PC-9 (cell line): ENCODE measurements at regions not wholly inside any gene's neighbourhood (a gene's known extent, or its start where the extent isn't known, plus 50 kb on each side); places are given as distances from the start of the nearest gene placed in this dataset.

ENCODE experiments used
- BruUV-seq: library from RNA; stranded (reverse); fragments of 400-500 nt; replicated peaks from 2 replicates; lab custom pipeline; 2021; lab: Mats Ljungman, UMichigan
- CTCF ChIA-PET: fragments of 300-600 bp; sonication (Branson Sonifier 250); formaldehyde crosslinking; loops from one replicate; lab custom pipeline; 2022; ENCODE audit warnings: antibody characterized with exemption; lab: Charles Lee
- POLR2A ChIA-PET: fragments of 300-600 bp; sonication (Branson Sonifier 250); formaldehyde crosslinking; loops from one replicate; lab custom pipeline; 2022; ENCODE audit warnings: antibody characterized with exemption; ENCODE audit not compliant: unreplicated experiment; lab: Charles Lee
- DNase-seq, 2 experiments: peaks; one replicate each; pipeline versions ENCODE4 v3.0.0 to v3.0.0-alpha.2; 2015 to 2022; ENCODE audit warnings: mixed read lengths in 1 of 2
- H2AFZ ChIP-seq: fragments of 200-600 bp; sonication (generic); 2 replicates; pipeline ENCODE4 v1.8.1; 2017; ENCODE audit warnings: antibody characterized with exemption
- H3F3A ChIP-seq: fragments of 200-600 bp; sonication (generic); 2 replicates; pipeline ENCODE4 v1.8.1; 2017; ENCODE audit warnings: antibody characterized with exemption, mild to moderate bottlenecking, low read depth; ENCODE audit not compliant: insufficient read depth
- H3K27ac ChIP-seq: fragments of 200-600 bp; sonication (generic); 2 replicates; pipeline ENCODE4 v1.6.1; 2016; ENCODE audit warnings: mixed run types
- H3K27me3 ChIP-seq: fragments of 200-600 bp; sonication (generic); 2 replicates; pipeline ENCODE4 v1.6.1; 2016; ENCODE audit warnings: low read depth, mixed run types; ENCODE audit not compliant: insufficient read depth
- H3K36me3 ChIP-seq: fragments of 200-600 bp; sonication (generic); 2 replicates; pipeline ENCODE4 v1.6.1; 2016; ENCODE audit warnings: low read depth, mixed run types
- H3K4me1 ChIP-seq: fragments of 200-600 bp; sonication (generic); replicated peaks from 2 replicates; pipeline ENCODE4 v1.6.1; 2016; ENCODE audit warnings: mixed run types; ENCODE audit not compliant: insufficient read depth
- H3K4me2 ChIP-seq: fragments of 200-600 bp; sonication (generic); 2 replicates; pipeline ENCODE4 v1.6.1; 2017; ENCODE audit warnings: mixed run types
- H3K4me3 ChIP-seq: fragments of 200-600 bp; sonication (generic); 2 replicates; pipeline ENCODE4 v1.6.1; 2016; ENCODE audit warnings: mixed run types
- H3K79me2 ChIP-seq: fragments of 200-600 bp; sonication (generic); 2 replicates; pipeline ENCODE4 v1.6.1; 2017; ENCODE audit warnings: low read depth, mixed run types
- H3K9me2 ChIP-seq: fragments of 200-600 bp; sonication (generic); 2 replicates; pipeline ENCODE4 v1.8.1; 2017; ENCODE audit warnings: mild to moderate bottlenecking; ENCODE audit not compliant: insufficient read depth
- H3K9me3 ChIP-seq: fragments of 200-600 bp; sonication (generic); 2 replicates; pipeline ENCODE4 v1.8.1; 2016; ENCODE audit warnings: low read depth; ENCODE audit not compliant: insufficient read depth
- H4K20me1 ChIP-seq: fragments of 200-600 bp; sonication (generic); 2 replicates; pipeline ENCODE4 v1.8.1; 2017; ENCODE audit not compliant: insufficient read depth
- CTCF ChIP-seq: fragments of 200-600 bp; sonication (generic); conservative IDR thresholded peaks from 2 replicates; pipeline ENCODE4 v1.6.1; 2017; ENCODE audit warnings: mixed run types, antibody characterized with exemption, mild to moderate bottlenecking, moderate library complexity
- EZH2 ChIP-seq: fragments of 200-600 bp; sonication (generic); IDR thresholded peaks from 2 replicates; pipeline ENCODE4 v1.8.0; 2017; ENCODE audit warnings: antibody characterized with exemption, low read depth
- intact Hi-C: fragments of 100-400 bp; cut with micrococcal nuclease; formaldehyde crosslinking; loops from one replicate; pipeline ENCODE4 v1.10.0; 2022; ENCODE audit not compliant: unreplicated experiment

- H2AFZ ChIP-seq: no peak overlapping the region
- POLR2A ChIA-PET: no interaction called here
- no peaks in the 10 kb centered on the region for H4K20me1 ChIP-seq
- intact Hi-C loops: no loop called here
- H3F3A ChIP-seq: no peaks in the 10 kb centered on the region
- H3K4me2 ChIP-seq: no peak overlapping the region
- CTCF ChIA-PET: no interaction called here
- no peaks in the 10 kb centered on the region for H3K79me2 ChIP-seq
- H3K4me3 ChIP-seq: no peak overlapping the region
- no peaks in the 10 kb centered on the region for H3K9me2 ChIP-seq
- no peaks in the 10 kb centered on the region for H3K9me3 ChIP-seq
- DNase-seq: no peak
- TF ChIP-seq EZH2 (no peak), CTCF (no peak)
- BruUV-seq: no TSS peak
- H3K27me3 ChIP-seq: no peaks in the 10 kb centered on the region
- no peaks in the 10 kb centered on the region for H3K36me3 ChIP-seq
- H3K27ac ChIP-seq: no peak overlapping the region
- no peaks in the 10 kb centered on the region for H3K4me1 ChIP-seq
These were observed 161.5 kb upstream of the MCTP2 start for GRCh38 chr15:94069844-94070243.

DNA sequence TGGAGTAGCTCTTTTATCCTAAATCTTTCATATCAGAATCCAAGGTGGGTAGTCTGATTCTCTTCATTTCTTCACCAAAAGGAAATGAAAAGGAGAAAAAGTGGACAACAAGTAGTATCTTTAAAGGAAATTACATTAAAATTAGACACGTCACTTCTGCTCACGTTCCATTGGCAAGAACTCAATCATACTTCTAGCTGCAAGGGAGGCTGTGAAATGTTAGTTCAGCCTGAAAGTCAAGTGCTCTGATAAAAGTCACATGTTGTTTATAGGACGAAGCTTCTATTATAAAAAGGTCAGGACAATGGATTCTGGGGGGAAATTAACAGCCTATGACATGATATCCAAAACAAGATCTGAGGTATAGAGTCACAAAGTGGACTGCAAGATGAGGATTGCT lies 164.6 kb upstream of the MCTP2 start:
- Histone ChIP-seq H3K27me3 (0 out of 2 replicates have a peak, but pooled peaks cover 5% of the 10 kb centered on the region), H4K20me1 (no peaks in the 10 kb centered on the region), H3K36me3 (no peaks in the 10 kb centered on the region), H3K4me2 (no peak overlapping the region), H3K79me2 (no peaks in the 10 kb centered on the region), H3K9me3 (no peaks in the 10 kb centered on the region), H3F3A (no peaks in the 10 kb centered on the region), H2AFZ (no peak overlapping the region), H3K9me2 (no peaks in the 10 kb centered on the region), H3K4me3 (no peak overlapping the region), H3K4me1 (no peaks in the 10 kb centered on the region), H3K27ac (no peak overlapping the region)
- POLR2A ChIA-PET: no interaction called here
- no peak for DNase-seq
- intact Hi-C loops: no loop called here
- no TSS peak for BruUV-seq
- CTCF ChIA-PET: no interaction called here
- TF ChIP-seq CTCF (no peak), EZH2 (no peak)

DNA sequence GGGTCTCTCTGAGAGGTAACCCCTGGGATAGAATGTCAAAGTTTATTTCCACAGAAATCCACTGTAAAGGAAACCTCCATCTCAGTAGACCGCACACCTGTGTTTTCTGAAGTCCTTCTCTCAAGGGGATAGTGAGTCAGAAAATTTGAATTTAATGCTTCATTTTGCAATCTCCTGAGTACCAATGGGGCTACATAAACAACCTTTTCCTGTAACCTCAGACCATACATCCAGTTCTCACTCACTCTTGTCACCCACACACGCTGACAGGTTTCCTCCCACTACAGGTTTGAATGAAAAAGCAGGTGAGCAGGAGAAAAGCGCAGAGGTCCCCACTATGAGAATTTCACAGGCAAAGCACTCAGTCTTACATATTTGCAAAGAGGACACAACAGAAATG lies 165.3 kb upstream of the MCTP2 start:
- POLR2A ChIA-PET: no interaction called here
- no peak overlapping the region for H3K27ac ChIP-seq
- DNase-seq: no peak

More for the DNA sequence above, 165.3 kb upstream of the MCTP2 start:
- Histone ChIP-seq H3K4me3 (no peak overlapping the region), H3F3A (no peaks in the 10 kb centered on the region), H3K4me2 (no peak overlapping the region), H3K27me3 (0 out of 2 replicates have a peak, but pooled peaks cover 5% of the 10 kb centered on the region), H2AFZ (no peak overlapping the region), H3K9me3 (no peaks in the 10 kb centered on the region), H3K79me2 (no peaks in the 10 kb centered on the region), H3K9me2 (no peaks in the 10 kb centered on the region), H3K36me3 (no peaks in the 10 kb centered on the region), H3K4me1 (no peaks in the 10 kb centered on the region), H4K20me1 (no peaks in the 10 kb centered on the region)
- intact Hi-C loops: no loop called here
- TF ChIP-seq CTCF: no peak
- no peak for TF ChIP-seq EZH2
- no TSS peak for BruUV-seq
- CTCF ChIA-PET: no interaction called here
